CD14-positive monocyte (primary cell): ENCODE measurements at regions not wholly inside any gene's neighbourhood (a gene's known extent, or its start where the extent isn't known, plus 50 kb on each side); places are given as distances from the start of the nearest gene placed in this dataset.

Experiments
- DNase-seq, 3 donors: peaks; one replicate each; pipeline ENCODE4 v3.0.0-alpha.2; 2011 to 2022
- H2AFZ ChIP-seq: 2 replicates; pipeline ENCODE4 v1.6.0; 2012; ENCODE audit warnings: mild to moderate bottlenecking, low read depth, low read length, inconsistent platforms; ENCODE audit not compliant: insufficient read depth, poor library complexity, severe bottlenecking
- H3K27ac ChIP-seq, 2 donors: 1 replicate in 1 of 2; 2 replicates in 1 of 2; pipeline ENCODE4 v1.5.1; 2012 to 2013; ENCODE audit warnings: low read length in 2 of 2, control low read depth in 1 of 2, inconsistent platforms in 1 of 2, low read depth in 1 of 2, mild to moderate bottlenecking in 1 of 2
- H3K27me3 ChIP-seq, 2 donors: one replicate each; pipeline versions ENCODE4 v1.6.0 to v1.6.1; 2011 to 2013; ENCODE audit warnings: low read length in 2 of 2; ENCODE audit not compliant: control insufficient read depth in 2 of 2, insufficient read depth in 2 of 2
- H3K36me3 ChIP-seq, 2 donors: replicated peaks in 1 of 2; 1 replicate in 1 of 2; 2 replicates in 1 of 2; pipeline versions ENCODE4 v1.5.1 to v1.6.1; 2012 to 2013; ENCODE audit warnings: low read length in 2 of 2, control low read depth in 1 of 2, inconsistent platforms in 1 of 2, mild to moderate bottlenecking in 1 of 2; ENCODE audit not compliant: insufficient read depth in 2 of 2, control insufficient read depth in 1 of 2
- H3K4me1 ChIP-seq, 2 donors: 1 replicate in 1 of 2; 2 replicates in 1 of 2; pipeline versions ENCODE4 v1.5.1 to v1.6.1; 2012 to 2013; ENCODE audit warnings: low read length in 2 of 2, control low read depth in 1 of 2, inconsistent platforms in 1 of 2, mild to moderate bottlenecking in 1 of 2, moderate library complexity in 1 of 2; ENCODE audit not compliant: insufficient read depth in 2 of 2, control insufficient read depth in 1 of 2
- H3K4me2 ChIP-seq: replicated peaks from 2 replicates; pipeline ENCODE3; 2012; ENCODE audit warnings: low read length, moderate library complexity, mild to moderate bottlenecking; ENCODE audit not compliant: poor library complexity, severe bottlenecking; ENCODE audit errors: extremely low read depth
- H3K4me3 ChIP-seq, 3 experiments: fragments of 200-600 bp in 1 of 3; sonication (generic) in 1 of 3; replicated peaks in 1 of 3; 1 replicate in 2 of 3; 2 replicates in 1 of 3; pipeline ENCODE4 v1.5.1; 2011 to 2013; ENCODE audit warnings: low read length in 3 of 3, mild to moderate bottlenecking in 3 of 3, control low read depth in 2 of 3, low read depth in 2 of 3, inconsistent platforms in 1 of 3, moderate library complexity in 1 of 3
- H3K79me2 ChIP-seq: 2 replicates; pipeline ENCODE4 v1.6.0; 2012; ENCODE audit warnings: mild to moderate bottlenecking, control low read depth, inconsistent platforms, low read length, moderate library complexity; ENCODE audit not compliant: insufficient read depth
- H3K9ac ChIP-seq: 2 replicates; pipeline ENCODE4 v1.6.0; 2017; ENCODE audit warnings: low read length, mild to moderate bottlenecking; ENCODE audit not compliant: insufficient read depth, poor library complexity, severe bottlenecking
- H3K9me3 ChIP-seq, 2 donors: replicated peaks in 1 of 2; 1 replicate in 1 of 2; 2 replicates in 1 of 2; pipeline versions ENCODE4 v1.5.1 to v1.6.1; 2012 to 2013; ENCODE audit warnings: low read length in 2 of 2, control low read depth in 1 of 2; ENCODE audit not compliant: control insufficient read depth in 1 of 2, insufficient read depth in 1 of 2
- H4K20me1 ChIP-seq: 2 replicates; pipeline ENCODE4 v1.6.0; 2012; ENCODE audit warnings: mild to moderate bottlenecking, low read length, control low read depth, moderate library complexity; ENCODE audit not compliant: insufficient read depth
- H3K27ac Mint-ChIP-seq, 7 donors: one replicate each; pipeline ENCODE4 v1.8.0; 2020; ENCODE audit warnings: mild to moderate bottlenecking in 7 of 7, mixed read lengths in 7 of 7, moderate library complexity in 6 of 7, inconsistent platforms in 2 of 7
- H3K27me3 Mint-ChIP-seq, 3 donors: one replicate each; pipeline ENCODE4 v1.8.0; 2021 to 2022; ENCODE audit warnings: low read depth in 3 of 3, mild to moderate bottlenecking in 3 of 3, mixed read lengths in 3 of 3, moderate library complexity in 3 of 3, inconsistent platforms in 1 of 3
- H3K36me3 Mint-ChIP-seq, 2 donors: one replicate each; pipeline ENCODE4 v1.8.0; 2020; ENCODE audit warnings: mixed read lengths in 2 of 2, inconsistent platforms in 1 of 2, mild to moderate bottlenecking in 1 of 2
- H3K4me1 Mint-ChIP-seq: one replicate; pipeline ENCODE4 v1.8.0; 2020; ENCODE audit warnings: mild to moderate bottlenecking, mixed read lengths
- H3K4me3 Mint-ChIP-seq, 2 donors: one replicate each; pipeline ENCODE4 v1.8.0; 2020; ENCODE audit warnings: mild to moderate bottlenecking in 2 of 2, mixed read lengths in 2 of 2, moderate library complexity in 1 of 2
- H3K9me3 Mint-ChIP-seq, 7 donors: one replicate each; pipeline ENCODE4 v1.8.0; 2020 to 2022; ENCODE audit warnings: mixed read lengths in 7 of 7, mild to moderate bottlenecking in 6 of 7, moderate library complexity in 6 of 7, inconsistent platforms in 2 of 7
- WGBS: methylation state at CpG from one replicate; pipeline ENCODE4 v1.1.5; 2013; ENCODE audit warnings: missing lambda C conversion rate; ENCODE audit not compliant: insufficient coverage; 5-methylcytosine and 5-hydroxymethylcytosine counted together
- intact Hi-C, 2 donors: fragments of 100-400 bp; cut with micrococcal nuclease; formaldehyde crosslinking; loops; one replicate each; pipeline versions ENCODE4 v1.15.0 to v1.15.1; 2023
- TF ChIP-seq, protein P1 (sequence below): fragments of 200-600 bp; IDR thresholded peaks from one replicate; pipeline ENCODE4 v1.8.0; 2022; ENCODE audit warnings: antibody characterized with exemption, mild to moderate bottlenecking

DNA sequence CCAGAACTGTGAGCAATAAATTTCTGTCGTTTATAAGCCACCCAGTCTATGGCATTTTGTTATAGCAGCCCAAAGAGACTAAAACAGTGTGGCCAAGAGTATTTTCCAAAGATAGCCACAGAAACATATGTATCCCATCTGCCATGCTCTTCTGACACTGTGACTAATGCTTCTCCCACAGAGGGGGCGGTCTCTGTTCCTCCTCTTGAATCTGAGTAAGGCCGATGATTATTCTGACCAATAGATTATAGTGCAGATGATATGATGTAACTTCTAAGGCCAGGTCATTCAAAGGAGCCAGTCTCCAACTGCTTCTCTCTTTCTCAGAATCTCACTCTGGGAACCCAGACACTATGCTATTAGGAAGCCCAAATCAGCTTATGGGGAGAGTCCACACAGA, 570.7 kb downstream of the BCOR start:
- no peaks in the 10 kb centered on the region for H3K4me1 ChIP-seq
- TF ChIP-seq, protein P1, sequence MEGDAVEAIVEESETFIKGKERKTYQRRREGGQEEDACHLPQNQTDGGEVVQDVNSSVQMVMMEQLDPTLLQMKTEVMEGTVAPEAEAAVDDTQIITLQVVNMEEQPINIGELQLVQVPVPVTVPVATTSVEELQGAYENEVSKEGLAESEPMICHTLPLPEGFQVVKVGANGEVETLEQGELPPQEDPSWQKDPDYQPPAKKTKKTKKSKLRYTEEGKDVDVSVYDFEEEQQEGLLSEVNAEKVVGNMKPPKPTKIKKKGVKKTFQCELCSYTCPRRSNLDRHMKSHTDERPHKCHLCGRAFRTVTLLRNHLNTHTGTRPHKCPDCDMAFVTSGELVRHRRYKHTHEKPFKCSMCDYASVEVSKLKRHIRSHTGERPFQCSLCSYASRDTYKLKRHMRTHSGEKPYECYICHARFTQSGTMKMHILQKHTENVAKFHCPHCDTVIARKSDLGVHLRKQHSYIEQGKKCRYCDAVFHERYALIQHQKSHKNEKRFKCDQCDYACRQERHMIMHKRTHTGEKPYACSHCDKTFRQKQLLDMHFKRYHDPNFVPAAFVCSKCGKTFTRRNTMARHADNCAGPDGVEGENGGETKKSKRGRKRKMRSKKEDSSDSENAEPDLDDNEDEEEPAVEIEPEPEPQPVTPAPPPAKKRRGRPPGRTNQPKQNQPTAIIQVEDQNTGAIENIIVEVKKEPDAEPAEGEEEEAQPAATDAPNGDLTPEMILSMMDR, result no peak
- no peak overlapping the region for H2AFZ ChIP-seq
- no peaks in the 10 kb centered on the region for H3K79me2 ChIP-seq
- WGBS, result no CpG with 5 or more reads among the region's 3 CpGs
- H4K20me1 ChIP-seq, result no peaks in the 10 kb centered on the region
- intact Hi-C loops, result no loop called here
- Mint-ChIP-seq H3K4me3 (no peak overlapping the region), H3K9me3 (peaks cover 0 to 18% (median 3%) of the 10 kb centered on the region in 7 donors), H3K36me3 (no peaks in the 10 kb centered on the region), H3K4me1 (no peaks in the 10 kb centered on the region), H3K27me3 (peaks cover 0 to 6% (median 2%) of the 10 kb centered on the region in 3 donors), H3K27ac (no peak overlapping the region)
- H3K9ac ChIP-seq, result no peak overlapping the region
- no peaks in the 10 kb centered on the region for H3K27me3 ChIP-seq
- no peak overlapping the region for H3K4me3 ChIP-seq
- no peaks in the 10 kb centered on the region for H3K9me3 ChIP-seq
- DNase-seq, result no peak
- no peak overlapping the region for H3K27ac ChIP-seq
- no peak overlapping the region for H3K4me2 ChIP-seq
- no peaks in the 10 kb centered on the region for H3K36me3 ChIP-seq

GRCh38 chrX:39528161-39528916, 569.4 kb downstream of the BCOR start:
- no peaks in the 10 kb centered on the region for H3K36me3 ChIP-seq
- H3K4me3 Mint-ChIP-seq, result no peak overlapping the region
- H3K36me3 Mint-ChIP-seq, result no peaks in the 10 kb centered on the region
- H3K27me3 Mint-ChIP-seq, result peaks cover 2 to 6% (median 2%) of the 10 kb centered on the region in 3 donors
- TF ChIP-seq, protein P1, result no peak
- no peak overlapping the region for H3K27ac Mint-ChIP-seq
- intact Hi-C loops, result no loop called here
- no peak overlapping the region for H3K27ac ChIP-seq
- H3K4me1 ChIP-seq, result no peaks in the 10 kb centered on the region
- no peaks in the 10 kb centered on the region for H4K20me1 ChIP-seq
- H3K4me3 ChIP-seq, result no peak overlapping the region
- H3K79me2 ChIP-seq, result no peaks in the 10 kb centered on the region
- H3K4me2 ChIP-seq, result no peak overlapping the region
- no peak overlapping the region for H2AFZ ChIP-seq
- no peak for DNase-seq
- no CpG with 5 or more reads among the region's 9 CpGs for WGBS
- H3K9ac ChIP-seq, result no peak overlapping the region
- H3K9me3 Mint-ChIP-seq, result peaks cover 0 to 16% (median 4%) of the 10 kb centered on the region in 7 donors
- H3K9me3 ChIP-seq, result no peaks in the 10 kb centered on the region
- no peaks in the 10 kb centered on the region for H3K4me1 Mint-ChIP-seq
- no peaks in the 10 kb centered on the region for H3K27me3 ChIP-seq
